NCI-H2029 (cell line): ENCODE measurements at regions not wholly inside any gene's neighbourhood (a gene's known extent, or its start where the extent isn't known, plus 50 kb on each side); places are given as distances from the start of the nearest gene placed in this dataset.
"Not testable (repeated sequence)": the region's sequence is repeated elsewhere in the genome, so short reads cannot be mapped to it uniquely, and the experiment has no call there.

Experiments used
- DNase-seq: peaks from one replicate; lab custom pipeline; 2025; lab: John Stamatoyannopoulos, UW

DNA sequence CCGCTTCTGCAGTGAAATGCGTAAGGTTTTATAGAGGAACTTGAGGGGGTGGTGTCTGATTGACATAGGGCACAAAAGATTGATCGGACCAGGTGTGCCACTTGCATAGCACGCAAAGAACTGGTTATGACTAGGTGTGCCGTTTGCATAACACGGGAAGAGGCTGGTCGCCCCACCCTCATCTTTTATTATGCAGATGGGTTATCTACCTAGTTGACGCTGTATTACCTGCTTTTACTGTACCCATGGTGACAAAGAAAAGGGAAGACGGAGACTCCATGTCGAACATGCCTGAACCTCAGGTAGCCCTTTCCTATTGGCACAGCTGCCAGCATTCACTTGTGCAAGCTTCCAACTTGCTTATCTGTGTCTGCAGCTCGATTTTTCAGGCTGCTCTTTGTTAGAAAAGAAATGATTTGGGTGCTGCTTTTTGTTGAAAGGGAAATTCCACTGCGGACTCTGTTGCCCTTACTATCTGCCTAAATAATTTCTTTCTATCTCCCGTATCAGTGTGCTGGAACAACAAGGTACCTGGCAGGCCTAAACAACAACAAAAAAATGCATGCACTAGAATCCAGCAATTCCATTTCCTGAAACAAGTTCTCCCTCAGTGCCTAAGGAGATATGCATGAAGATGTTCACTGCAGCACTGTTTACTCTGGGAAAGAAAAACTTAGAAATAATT lies 194.4 kb upstream of the KAZN start:
- DNase-seq, result no peak

DNA sequence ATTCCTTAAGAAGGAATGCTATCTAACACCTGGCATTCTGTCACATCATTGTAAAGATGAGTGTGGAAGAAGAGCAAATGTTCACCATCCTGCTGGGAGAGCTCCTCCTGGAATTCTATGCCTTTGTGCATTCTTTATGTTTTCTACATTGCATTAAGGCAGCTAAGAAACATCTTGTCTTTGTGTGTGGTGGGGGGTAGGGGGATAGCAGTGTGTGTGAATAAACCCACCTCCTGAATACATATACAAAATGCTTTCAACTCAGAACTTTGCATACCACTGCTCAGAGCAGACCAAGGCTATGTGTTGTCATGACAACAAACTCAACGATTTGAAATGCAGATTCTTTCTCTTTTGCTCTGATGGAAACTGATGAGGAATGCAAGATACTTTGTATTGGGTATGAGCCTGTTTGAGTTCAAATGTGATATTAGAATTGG lies 193.6 kb upstream of the KAZN start:
- DNase-seq, result no peak

DNA sequence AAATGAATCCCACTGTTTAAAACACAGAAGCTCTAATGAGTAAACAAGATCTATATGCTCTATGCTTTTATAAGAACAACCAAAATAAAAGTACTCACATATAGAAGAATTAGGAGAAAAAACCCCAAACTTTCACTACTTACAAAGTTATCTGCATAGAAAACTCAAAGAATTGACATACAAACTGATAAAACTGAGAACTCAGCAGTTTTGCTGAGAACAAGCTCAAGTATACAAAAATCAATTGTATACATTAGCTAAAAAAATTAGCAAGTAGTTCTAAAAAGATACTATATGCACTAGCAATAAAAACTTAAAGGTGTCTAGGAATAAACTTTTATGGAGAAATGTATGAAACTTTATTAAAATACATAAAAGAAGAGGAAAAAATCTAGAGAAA lies 186.2 kb upstream of the KAZN start:
- no peak for DNase-seq

DNA sequence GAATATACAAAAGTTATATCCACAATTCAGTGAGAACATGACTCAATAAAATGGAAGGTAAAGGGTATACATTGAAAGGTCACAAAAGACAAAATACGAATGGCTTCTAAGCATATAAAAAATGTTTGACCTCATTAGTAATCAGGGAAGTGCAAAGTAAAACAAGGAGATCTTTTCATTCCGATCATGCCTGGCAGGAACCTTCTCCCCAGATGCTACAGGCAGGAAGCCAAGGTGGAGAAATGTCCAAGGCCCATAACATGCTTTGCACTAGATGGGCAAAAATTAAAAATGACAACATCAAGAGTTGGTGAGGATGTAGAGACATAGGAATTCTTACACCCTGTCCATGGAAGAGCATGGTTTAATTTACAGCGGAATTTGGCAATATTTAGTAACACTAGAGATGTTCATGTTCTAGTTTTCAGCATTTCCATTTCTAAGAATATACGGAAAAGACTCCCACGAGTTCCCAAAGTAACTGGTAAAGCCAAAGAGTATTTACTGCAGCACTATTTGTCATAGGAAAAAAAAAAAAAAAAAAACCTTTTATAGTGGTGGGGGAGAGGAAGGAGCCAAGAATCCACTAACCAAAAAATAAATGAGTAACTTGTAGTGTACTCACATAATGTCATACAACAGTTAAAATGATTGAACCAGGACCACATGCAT lies 184.5 kb upstream of the KAZN start:
- no peak for DNase-seq

DNA sequence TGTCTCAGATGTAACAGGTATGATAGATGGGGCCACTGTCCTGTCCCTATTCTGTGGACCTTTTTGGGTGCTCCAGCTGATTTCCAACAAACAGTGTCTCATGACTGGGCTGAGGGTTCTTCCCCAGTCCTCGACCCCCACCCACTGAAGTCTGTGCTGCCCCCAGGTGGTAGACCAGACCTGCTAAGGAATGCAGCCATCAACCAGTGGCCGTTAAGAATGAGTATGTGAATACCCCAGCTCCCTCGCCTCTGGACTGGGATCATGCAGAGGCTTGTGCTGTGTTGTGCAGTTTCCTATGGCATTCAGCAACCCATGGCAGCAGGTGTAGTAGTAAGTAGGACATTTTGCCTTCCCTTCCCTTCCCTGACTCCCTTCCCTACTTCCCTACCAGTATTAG lies 183.1 kb upstream of the KAZN start:
- no peak for DNase-seq

DNA sequence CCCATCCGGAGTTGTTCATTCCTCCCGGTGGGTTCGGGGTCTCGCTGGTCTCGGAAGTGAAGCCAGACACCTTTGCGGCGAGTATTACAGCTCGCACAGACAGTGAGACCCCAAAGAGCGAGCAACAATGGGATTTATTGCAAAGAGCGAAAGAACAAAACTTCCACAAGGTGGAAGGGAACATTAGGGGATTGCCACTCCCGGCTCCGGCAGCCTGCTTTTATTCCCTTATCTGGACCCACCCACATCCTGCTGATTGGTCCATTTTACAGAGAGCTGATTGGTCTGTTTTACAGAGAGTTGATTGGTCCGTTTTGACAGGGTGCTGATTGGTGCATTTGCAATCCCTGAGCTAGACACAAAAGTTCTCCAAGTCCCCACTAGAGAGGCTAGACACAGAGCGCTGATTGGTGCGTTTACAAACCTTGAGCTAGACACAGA lies 178.7 kb upstream of the KAZN start:
- DNase-seq, result not testable (repeated sequence)

DNA sequence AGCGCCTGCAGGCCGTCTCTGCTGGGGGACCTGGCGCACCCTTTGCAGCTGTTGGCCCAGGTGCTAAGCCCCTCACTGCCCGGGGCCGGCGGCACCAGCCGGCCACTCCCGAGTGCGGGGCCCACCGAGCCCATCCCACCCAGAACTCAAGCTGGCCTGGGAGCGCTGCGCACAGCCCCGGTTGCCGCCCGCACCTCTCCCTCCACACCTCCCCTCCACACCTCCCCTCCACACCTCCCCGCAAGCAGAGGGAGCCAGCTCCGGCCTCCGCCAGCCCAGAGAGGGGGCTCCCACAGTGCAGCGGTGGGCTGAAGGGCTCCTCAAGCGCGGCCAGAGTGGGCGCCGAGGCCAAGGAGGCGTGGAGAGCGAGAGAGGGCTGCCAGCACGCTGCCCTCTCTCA lies 177.8 kb upstream of the KAZN start:
- DNase-seq, result no peak

DNA sequence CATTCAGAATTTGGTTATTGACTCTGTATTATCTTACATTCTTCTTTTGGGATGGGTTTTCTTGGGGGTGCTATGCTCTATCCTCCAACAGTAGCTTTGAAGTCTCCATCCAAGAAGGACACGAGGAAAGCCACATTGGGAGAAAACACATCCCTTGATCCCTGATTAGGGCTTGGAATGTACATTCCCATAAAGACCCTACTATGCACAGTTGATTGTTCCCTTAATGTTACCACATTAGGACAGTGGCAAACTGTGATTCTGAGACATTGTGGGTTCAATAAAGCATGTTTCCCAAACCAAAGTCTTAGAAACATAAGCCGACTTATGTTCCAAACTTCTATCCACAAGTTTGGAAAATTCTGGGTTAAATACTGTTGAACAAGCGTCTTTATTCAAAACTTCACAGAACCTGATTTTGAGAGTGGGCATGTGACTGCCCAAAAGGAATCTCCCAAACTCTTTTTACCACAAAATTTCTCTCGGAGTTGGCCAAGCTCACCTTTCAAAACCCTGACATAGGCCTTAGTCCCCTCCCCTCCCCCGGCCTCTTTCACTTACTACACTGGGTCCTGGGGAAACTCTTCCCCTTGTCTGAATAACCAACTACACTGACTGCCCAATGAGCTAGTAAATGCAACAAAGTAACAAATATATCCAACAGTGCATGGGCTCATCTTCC lies 177.0 kb upstream of the KAZN start:
- DNase-seq, result no peak

DNA sequence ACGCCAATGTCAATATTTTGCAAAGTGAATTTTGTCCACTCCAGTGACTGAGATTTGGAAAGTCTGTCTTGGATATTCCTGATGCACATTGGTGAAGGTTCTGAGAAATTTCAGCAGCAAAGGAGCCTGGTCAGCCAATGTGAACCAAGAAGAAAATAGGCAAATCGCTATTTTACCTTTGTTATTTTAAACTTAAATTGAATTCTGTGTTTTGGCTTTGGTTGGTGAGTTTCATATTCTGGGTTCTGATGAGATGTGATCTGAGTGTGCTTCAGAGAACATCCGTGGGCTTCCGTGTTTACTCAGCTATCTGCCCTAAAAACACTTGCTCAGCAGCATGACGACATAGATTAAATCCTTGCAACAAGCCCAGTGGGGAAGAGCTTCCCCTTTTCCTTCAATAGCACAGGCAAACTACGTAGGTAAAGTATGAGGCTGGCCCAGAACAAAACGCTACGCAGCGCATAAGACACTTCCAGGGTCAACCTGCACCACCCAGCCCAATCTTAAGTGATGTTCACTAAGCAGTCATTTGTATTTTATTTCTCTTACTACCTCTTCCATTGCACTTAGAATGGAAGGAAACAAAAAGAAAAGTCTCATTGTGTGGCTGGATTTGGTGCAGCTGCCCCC lies 176.4 kb upstream of the KAZN start:
- DNase-seq, result peak; percentile 30

DNA sequence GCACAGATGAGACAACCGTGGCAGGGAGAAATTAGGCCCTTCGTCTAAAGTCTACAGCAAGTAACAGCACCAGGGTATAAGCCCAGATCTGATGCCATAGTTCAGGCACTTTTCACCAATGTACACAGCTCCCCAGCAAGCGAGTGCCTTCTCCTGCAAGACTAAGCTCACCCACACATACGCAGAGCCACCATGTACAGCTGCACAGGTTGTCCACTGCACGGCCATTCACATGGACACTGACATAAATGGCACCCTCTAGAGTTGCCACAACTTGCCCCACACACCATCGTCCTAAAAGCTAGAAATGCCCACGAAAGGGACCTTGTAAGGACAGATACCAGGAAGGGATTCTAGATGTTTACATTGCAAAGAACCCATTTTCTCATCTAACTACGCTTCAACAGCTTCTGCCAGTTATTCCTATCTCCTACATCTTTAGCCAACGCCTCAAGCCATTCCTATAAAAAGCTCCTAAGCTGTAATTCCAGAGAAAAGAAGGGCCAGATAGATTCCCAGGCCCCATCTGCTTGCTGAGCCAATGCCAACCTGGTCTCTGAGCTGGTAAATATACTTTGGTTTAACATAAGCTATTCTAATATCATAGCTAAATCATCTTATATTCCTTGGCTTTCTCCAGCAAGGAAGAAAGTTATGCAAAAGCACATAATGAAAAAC lies 174.0 kb upstream of the KAZN start:
- no peak for DNase-seq

DNA sequence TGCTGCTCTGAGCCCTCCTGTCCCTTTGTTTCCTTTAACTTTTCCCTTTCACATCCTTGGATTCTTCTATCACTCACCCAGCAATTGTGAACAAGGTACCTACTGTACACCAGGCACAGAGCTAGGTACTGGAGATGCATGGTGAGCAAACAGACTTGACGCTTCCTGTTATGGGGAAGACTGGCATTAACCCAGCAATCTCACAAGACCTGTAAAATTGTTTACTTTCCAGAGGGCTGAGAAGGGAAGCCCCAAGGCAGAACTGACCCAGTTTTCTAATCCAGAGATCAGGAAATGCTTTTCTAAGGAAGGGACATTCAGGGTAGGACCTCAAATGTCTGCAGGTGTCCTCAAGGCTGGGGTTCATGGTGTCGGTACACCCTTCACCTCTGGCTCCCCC lies 171.6 kb upstream of the KAZN start:
- peak; percentile 10 for DNase-seq

DNA sequence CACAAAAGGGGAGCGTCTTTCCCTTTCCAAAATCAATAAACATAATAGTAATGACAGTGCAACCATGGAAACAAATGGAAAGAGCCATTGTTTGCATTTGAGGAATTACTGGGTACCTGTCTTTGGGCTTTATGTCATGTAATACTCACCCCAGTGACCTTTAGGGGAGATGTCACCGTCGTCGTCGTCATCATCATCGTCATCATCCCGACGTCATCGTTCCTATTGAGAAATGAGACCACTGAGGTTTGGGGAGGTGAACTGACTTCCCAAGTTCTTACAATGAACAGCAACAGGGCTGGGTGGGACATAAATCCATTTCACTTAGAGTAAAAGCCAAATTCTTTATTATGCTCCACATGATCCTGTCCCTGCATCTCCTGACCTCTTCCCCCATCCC lies 168.9 kb upstream of the KAZN start:
- no peak for DNase-seq

DNA sequence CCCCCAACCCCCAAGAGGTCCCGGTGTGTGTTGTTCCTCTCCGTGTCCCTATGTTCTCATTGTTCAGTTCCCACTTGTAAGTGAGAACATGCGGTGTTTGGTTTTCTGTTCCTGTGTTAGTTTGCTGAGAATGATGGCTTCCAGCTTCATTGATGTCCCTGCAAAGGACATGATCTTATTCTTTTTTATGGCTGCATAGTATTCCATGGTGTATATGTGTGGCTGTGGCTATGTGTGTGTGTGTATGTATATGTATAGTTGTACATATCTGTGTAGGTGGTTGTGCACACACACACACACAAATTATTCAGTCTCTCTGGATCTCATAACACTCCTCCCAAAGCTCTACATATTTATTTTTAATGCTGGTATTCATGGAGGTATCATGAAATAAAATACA lies 165.8 kb upstream of the KAZN start:
- DNase-seq, result not testable (repeated sequence)

DNA sequence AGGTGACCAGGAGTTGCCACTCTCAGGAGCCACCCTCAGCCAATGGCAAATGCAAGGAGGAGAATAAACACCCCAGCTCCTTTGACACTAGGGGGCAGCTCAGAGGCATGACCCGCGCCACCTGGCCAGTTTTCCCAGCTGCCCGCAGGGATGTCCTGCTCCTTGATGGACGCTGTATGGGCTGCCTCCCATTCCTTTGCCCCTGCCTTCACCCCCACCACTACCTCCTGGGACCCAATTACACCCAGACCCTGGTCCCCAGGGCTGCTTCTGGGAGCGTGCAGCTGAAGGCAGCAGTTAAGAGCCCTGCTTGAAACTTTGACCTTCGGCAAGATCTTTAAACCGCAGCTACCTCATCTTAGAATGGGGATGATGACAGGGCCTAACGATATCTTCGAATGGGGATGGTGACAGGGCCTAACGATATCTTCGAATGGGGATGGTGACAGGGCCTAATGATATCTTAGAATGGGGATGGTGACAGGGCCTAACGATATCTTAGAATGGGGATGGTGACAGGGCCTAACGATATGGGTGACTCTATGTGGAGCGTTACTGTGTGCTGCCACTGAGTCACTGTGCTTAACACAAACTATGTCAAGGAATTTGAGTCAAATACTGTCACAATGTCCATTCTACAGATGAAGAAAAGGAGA lies 163.0 kb upstream of the KAZN start:
- no peak for DNase-seq

DNA sequence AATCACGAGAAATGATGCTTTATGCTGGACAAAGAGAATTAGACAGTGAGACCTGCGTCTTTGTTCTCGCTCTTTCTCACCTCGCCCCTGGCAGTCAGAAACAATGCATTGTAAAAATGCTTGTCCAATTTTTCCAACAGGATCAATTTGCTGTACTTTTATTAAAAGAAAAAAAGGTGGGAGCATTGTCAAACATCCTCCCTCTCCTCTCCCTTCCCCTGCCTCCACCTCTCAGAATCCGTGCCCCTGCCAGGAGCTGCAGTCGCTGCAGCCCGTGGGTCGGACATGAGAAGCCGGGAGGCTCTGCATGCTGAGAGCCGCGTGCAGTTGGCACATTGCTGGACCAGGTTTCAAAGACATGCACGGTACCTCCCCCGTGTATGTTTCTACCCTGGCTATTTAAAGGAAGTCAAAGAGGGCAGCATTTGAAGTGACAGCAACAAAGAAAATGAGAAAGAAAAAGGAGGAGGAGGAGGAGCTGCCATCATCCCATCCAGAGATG lies 161.0 kb upstream of the KAZN start:
- DNase-seq, result no peak

DNA sequence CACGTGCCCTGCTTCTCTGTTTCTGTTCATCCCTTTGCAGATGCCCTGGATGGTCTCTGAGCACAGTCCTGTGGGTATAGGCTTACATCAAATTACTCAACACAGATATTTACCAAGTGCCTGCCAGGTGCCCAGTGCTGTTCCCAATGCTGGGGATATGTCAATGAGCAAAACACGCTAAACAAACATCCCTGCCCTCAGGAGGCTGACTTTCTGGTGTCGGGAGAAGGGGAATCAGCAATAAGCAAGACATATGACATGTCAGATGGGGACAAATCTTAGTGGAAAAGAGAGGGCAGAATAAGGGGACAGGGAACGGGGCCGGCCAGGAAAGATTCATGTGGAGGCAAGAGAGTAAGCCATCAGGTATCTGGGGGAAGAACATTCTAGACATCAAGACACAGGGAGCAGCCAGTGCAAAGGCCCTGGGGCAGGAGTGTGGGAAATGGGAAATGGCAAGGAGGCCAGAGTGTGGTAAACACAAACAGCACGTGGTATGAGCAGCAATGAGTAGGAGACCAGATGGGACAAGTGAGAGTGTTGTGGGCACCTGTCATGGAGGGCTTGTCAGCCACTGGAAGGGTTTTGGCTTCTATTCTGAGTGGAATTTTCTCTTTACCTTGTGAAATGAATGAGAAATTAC lies 160.2 kb upstream of the KAZN start:
- no peak for DNase-seq

DNA sequence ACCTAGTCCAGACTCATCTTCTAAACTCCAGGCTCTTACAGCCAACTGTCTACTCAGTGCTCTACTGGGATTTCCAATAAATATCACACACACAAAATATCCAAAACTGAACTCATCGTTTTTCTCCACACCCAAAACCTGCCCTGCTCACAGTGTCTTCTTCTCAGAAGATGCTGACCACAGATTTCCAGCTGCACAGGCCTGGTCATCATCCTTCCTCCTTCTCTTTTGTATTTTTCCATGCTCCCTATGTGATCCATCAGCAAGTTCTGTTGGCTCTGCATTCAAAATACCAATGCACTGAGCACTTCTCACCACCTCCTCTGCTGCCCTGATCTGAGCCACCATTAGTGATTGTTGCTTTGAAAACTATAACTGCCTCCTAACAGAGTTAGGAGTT lies 159.5 kb upstream of the KAZN start:
- no peak for DNase-seq

DNA sequence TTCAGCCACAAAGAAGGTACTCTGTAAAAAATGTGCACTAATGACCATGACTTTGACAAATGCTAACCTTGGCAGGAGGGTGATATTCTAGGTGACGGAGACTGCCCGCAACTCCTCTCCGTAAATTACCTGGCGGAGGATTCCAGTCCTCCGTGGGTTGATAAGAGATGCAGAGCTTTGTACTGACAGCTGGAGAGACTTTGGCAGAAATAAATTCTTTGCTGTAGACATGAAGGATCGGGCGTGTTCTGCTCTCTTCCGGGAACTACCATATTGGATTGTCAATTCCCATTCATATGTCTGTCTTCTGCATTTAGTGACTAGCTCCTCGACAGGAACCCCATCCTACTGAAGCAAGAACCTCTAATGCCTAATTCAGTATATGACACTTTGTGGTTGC lies 158.3 kb upstream of the KAZN start:
- DNase-seq, result no peak

DNA sequence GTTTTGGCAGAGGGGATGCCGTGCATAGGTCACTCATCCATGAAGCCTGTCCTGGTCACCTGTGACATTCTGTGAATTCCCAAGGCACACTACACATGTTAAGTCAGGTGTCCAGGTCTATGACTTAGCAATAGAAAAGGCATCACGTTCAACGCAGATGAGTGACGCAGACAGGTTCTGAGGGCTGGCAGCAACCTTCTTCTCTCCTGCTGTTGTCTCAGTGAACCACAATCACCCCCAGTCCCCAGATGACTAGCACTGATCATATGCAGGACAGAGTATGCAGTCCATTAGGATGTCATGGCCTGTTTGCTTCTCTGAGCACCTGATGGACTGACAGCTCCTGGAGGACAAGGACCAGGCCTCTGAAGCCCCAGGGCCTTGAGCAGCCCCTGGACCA lies 157.8 kb upstream of the KAZN start:
- DNase-seq, result no peak

DNA sequence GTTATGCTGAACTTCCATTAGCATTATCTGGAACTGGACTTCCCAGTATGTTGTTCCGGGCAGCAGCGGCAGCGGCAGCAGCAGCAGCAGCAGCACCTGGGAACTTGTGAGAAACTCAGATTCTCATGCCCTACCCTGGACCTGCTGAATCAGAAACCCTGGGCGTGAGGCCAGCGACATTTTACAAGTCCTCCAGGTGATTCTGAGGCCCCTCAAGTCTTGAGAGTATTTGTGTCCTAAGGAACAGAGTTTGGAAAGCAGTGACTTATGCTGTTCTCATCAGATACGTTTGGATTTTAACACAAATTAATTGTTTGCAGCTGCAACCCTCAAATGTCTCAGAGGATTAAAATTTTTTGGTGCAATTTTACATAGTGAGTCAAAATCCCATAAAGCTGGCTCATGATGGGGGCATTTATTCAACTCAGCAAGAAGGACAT lies 157.2 kb upstream of the KAZN start:
- DNase-seq, result no peak

DNA sequence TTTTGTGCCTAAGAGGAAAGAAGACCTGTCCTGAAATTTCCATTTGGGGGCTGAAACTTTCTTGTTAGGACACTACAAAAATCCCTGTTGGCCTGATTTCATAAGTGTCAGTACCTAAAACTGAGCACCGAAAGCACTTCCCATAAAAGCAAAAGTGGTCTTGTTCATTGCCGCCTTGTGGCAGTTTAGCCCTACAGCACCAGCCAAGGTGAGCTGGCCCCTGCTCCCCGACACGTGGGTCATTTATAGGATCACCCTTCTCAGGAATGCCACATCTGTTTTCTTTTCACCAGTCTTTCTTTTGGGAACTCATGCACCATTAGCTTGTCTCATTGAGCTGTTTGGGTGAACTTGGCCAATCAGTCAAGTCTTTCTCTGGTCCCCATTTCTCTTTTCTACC lies 155.8 kb upstream of the KAZN start:
- no peak for DNase-seq
